ENCODE measurements at regions not wholly inside any gene's neighbourhood (a gene's known extent, or its start where the extent isn't known, plus 50 kb on each side); places are given as distances from the start of the nearest gene placed in this dataset.

DNA sequence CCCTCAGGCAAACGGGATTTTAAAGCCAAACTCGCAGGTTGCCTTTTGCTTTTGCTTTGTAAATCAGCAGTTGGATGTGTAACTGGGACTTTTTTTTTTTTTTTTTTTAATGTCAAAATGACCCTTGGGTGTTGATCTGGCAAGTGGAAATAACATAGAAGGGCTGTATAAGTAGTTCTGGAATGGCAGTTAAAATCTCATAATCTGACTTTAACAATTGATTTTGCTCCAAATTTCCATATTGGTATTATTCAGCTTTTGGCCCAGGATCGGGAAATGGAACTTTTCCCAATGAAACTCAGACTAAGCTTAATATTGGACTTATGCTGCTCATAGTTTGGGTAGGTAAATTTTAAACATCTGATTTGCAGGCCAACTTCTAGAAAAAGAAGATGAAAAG, 346.8 kb upstream of the NUDT12 start:
- TF ChIP-seq TEAD4 (IDR thresholded peaks at IDR 0.05; ENCODE audit: borderline replicate concordance, insufficient read depth) (no peak), MEF2A (IDR thresholded peaks at IDR 0.05; ENCODE audit: borderline replicate concordance, low read depth) (no peak), EZH2phosphoT487 (IDR thresholded peaks at IDR 0.05; ENCODE audit: borderline replicate concordance, low read depth) (no peak), RFX5 (IDR thresholded peaks at IDR 0.05; ENCODE audit: low read length) (no peak), SIN3A (IDR thresholded peaks at IDR 0.05; ENCODE audit: borderline replicate concordance, low read depth, low read length) (no peak), ELF1 (IDR thresholded peaks at IDR 0.05) (no peak), TCF12 (IDR thresholded peaks at IDR 0.05) (no peak), POLR2AphosphoS5 (IDR thresholded peaks at IDR 0.05; ENCODE audit: low read depth, low read length) (no peak), CHD2 (IDR thresholded peaks at IDR 0.05; ENCODE audit: low read length, partially characterized antibody) (no peak), GATA2 (CRISPR knock-in tag; IDR thresholded peaks at IDR 0.05) (no peak), RCOR1 (IDR thresholded peaks at IDR 0.05; ENCODE audit: low read length) (no peak), NFIC (IDR thresholded peaks at IDR 0.05; ENCODE audit: borderline replicate concordance) (no peak), RXRA (IDR thresholded peaks at IDR 0.05; ENCODE audit: borderline replicate concordance, low read depth) (no peak), GABPA (IDR thresholded peaks at IDR 0.05; ENCODE audit: low read depth) (no peak)
- TF ChIP-seq, protein P1, sequence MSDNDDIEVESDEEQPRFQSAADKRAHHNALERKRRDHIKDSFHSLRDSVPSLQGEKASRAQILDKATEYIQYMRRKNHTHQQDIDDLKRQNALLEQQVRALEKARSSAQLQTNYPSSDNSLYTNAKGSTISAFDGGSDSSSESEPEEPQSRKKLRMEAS (IDR thresholded peaks at IDR 0.05; ENCODE audit: low read depth) = no peak
- TF ChIP-seq, protein P2, sequence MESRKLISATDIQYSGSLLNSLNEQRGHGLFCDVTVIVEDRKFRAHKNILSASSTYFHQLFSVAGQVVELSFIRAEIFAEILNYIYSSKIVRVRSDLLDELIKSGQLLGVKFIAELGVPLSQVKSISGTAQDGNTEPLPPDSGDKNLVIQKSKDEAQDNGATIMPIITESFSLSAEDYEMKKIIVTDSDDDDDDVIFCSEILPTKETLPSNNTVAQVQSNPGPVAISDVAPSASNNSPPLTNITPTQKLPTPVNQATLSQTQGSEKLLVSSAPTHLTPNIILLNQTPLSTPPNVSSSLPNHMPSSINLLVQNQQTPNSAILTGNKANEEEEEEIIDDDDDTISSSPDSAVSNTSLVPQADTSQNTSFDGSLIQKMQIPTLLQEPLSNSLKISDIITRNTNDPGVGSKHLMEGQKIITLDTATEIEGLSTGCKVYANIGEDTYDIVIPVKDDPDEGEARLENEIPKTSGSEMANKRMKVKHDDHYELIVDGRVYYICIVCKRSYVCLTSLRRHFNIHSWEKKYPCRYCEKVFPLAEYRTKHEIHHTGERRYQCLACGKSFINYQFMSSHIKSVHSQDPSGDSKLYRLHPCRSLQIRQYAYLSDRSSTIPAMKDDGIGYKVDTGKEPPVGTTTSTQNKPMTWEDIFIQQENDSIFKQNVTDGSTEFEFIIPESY (IDR thresholded peaks at IDR 0.05; ENCODE audit: borderline replicate concordance, low read depth) = no peak
- TF ChIP-seq, protein P3, sequence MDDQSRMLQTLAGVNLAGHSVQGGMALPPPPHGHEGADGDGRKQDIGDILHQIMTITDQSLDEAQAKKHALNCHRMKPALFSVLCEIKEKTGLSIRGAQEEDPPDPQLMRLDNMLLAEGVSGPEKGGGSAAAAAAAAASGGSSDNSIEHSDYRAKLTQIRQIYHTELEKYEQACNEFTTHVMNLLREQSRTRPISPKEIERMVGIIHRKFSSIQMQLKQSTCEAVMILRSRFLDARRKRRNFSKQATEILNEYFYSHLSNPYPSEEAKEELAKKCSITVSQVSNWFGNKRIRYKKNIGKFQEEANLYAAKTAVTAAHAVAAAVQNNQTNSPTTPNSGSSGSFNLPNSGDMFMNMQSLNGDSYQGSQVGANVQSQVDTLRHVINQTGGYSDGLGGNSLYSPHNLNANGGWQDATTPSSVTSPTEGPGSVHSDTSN (IDR thresholded peaks at IDR 0.05) = no peak
- ChIA-PET CTCF (no interaction called here), POLR2A (no interaction called here)
- no peak overlapping the region for H3K9ac ChIP-seq
- H3K4me3 ChIP-seq (ENCODE audit: low read depth in 2 of 2, low read length in 1 of 2) = no peak overlapping the region
- H4K20me1 ChIP-seq (ENCODE audit: insufficient read depth) = no peaks in the 10 kb centered on the region
- 95% methylated on average over 3 of the region's 3 CpGs for WGBS (ENCODE audit: low lambda C conversion rate)
- no peaks in the 10 kb centered on the region; a peak in 1 of 4 replicates for H3K4me1 ChIP-seq (ENCODE audit: control insufficient read depth in 1 of 2, insufficient read depth in 2 of 2, low read depth in 1 of 2, low read length in 1 of 2)
- no peak overlapping the region for H3K27ac ChIP-seq (ENCODE audit: low read depth in 2 of 2, low read length in 1 of 2)
- DNase-seq = no peak
- no peaks in the 10 kb centered on the region for H3K79me2 ChIP-seq (ENCODE audit: insufficient read depth)
- H2AFZ ChIP-seq (ENCODE audit: low read depth) = no peak overlapping the region
- no peaks in the 10 kb centered on the region for H3K36me3 ChIP-seq (replicated peaks in 1 of 2; ENCODE audit: control insufficient read depth in 1 of 2, insufficient read depth in 2 of 2, low read length in 1 of 2)
- no peaks in the 10 kb centered on the region for H3K9me3 ChIP-seq
- H3F3A ChIP-seq (replicated peaks; ENCODE audit: insufficient read depth) = peaks cover 5% of the 10 kb centered on the region
- no peak overlapping the region for H3K4me2 ChIP-seq
- no peaks in the 10 kb centered on the region for H3K27me3 ChIP-seq (ENCODE audit: insufficient read depth)
- no peaks in the 10 kb centered on the region for H3K9me2 ChIP-seq
